ENCODE measurements at regions not wholly inside any gene's neighbourhood (a gene's known extent, or its start where the extent isn't known, plus 50 kb on each side); places are given as distances from the start of the nearest gene placed in this dataset.

- no peaks in the 10 kb centered on the region for H3K9me2 ChIP-seq (replicated peaks; ENCODE audit: insufficient read depth)
- H3K27me3 ChIP-seq: no peaks in the 10 kb centered on the region
- H3K4me2 ChIP-seq: no peak overlapping the region
- H3K4me3 ChIP-seq: no peak overlapping the region
- no peak for DNase-seq (ENCODE audit: low spot score)
- no peak overlapping the region for H3K27ac ChIP-seq
- no peaks in the 10 kb centered on the region for H3K4me1 ChIP-seq (ENCODE audit: insufficient read depth)
- H3K9me3 ChIP-seq (ENCODE audit: low read depth): no peaks in the 10 kb centered on the region
- H3K79me2 ChIP-seq: no peaks in the 10 kb centered on the region
- no peak overlapping the region for H2AFZ ChIP-seq
- 96% methylated on average over 1 of the region's 1 CpG for WGBS (ENCODE audit: low lambda C conversion rate, missing lambda C conversion rate)
- TF ChIP-seq EZH2phosphoT487 (IDR thresholded peaks at IDR 0.05; ENCODE audit: low read depth, severe bottlenecking, unreplicated experiment) (no peak), EZH2 (IDR thresholded peaks at IDR 0.05; ENCODE audit: borderline replicate concordance) (no peak)
- TF ChIP-seq, protein P1, sequence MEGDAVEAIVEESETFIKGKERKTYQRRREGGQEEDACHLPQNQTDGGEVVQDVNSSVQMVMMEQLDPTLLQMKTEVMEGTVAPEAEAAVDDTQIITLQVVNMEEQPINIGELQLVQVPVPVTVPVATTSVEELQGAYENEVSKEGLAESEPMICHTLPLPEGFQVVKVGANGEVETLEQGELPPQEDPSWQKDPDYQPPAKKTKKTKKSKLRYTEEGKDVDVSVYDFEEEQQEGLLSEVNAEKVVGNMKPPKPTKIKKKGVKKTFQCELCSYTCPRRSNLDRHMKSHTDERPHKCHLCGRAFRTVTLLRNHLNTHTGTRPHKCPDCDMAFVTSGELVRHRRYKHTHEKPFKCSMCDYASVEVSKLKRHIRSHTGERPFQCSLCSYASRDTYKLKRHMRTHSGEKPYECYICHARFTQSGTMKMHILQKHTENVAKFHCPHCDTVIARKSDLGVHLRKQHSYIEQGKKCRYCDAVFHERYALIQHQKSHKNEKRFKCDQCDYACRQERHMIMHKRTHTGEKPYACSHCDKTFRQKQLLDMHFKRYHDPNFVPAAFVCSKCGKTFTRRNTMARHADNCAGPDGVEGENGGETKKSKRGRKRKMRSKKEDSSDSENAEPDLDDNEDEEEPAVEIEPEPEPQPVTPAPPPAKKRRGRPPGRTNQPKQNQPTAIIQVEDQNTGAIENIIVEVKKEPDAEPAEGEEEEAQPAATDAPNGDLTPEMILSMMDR (IDR thresholded peaks at IDR 0.05; ENCODE audit: poor library complexity): no peak
- H4K20me1 ChIP-seq (ENCODE audit: insufficient read depth, poor library complexity, severe bottlenecking): no peaks in the 10 kb centered on the region
- no peaks in the 10 kb centered on the region for H3K36me3 ChIP-seq (replicated peaks; ENCODE audit: insufficient read depth, low read depth)
Measured at GRCh38 chr12:30100741-30101140, 317.0 kb upstream of the TMTC1 start.

DNA sequence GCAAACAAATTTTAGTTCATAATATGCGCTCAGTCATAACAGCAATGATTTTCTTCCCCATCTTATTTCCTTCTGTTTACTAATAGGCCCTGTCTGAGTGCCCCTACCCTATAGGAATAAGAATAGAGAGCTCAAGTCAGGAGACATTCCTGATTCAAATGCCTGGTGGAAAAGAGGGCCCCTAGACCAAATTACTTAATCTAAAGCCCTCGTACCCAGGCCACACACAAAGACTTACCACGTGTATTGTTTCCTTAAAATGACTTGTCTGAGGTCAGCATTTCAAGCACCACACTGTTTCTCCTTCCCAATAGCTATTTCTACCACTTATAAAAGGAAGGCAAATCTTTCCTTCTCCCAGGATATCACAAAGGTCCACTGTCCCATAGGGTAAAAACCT, 314.9 kb upstream of the TMTC1 start:
- H2AFZ ChIP-seq: no peak overlapping the region
- H3K4me1 ChIP-seq (ENCODE audit: insufficient read depth): no peaks in the 10 kb centered on the region
- DNase-seq (ENCODE audit: low spot score): no peak
- H3K27me3 ChIP-seq: no peaks in the 10 kb centered on the region
- no peak overlapping the region for H3K4me2 ChIP-seq
- H3K4me3 ChIP-seq: no peak overlapping the region
- TF ChIP-seq EZH2phosphoT487 (IDR thresholded peaks at IDR 0.05; ENCODE audit: low read depth, severe bottlenecking, unreplicated experiment) (no peak), EZH2 (IDR thresholded peaks at IDR 0.05; ENCODE audit: borderline replicate concordance) (no peak)
- TF ChIP-seq, protein P1 (IDR thresholded peaks at IDR 0.05; ENCODE audit: poor library complexity): no peak
- H3K27ac ChIP-seq: peak overlapping the region; percentile 45
- H3K36me3 ChIP-seq (replicated peaks; ENCODE audit: insufficient read depth, low read depth): no peaks in the 10 kb centered on the region
- no peaks in the 10 kb centered on the region for H3K9me2 ChIP-seq (replicated peaks; ENCODE audit: insufficient read depth)
- H3K79me2 ChIP-seq: no peaks in the 10 kb centered on the region
- WGBS (ENCODE audit: low lambda C conversion rate, missing lambda C conversion rate): 51% methylated on average over 3 of the region's 3 CpGs
- no peaks in the 10 kb centered on the region for H4K20me1 ChIP-seq (ENCODE audit: insufficient read depth, poor library complexity, severe bottlenecking)
- H3K9me3 ChIP-seq (ENCODE audit: low read depth): no peaks in the 10 kb centered on the region

GRCh38 chr12:30095511-30095910, 311.8 kb upstream of the TMTC1 start:
- Histone ChIP-seq H3K4me1 (ENCODE audit: insufficient read depth) (no peaks in the 10 kb centered on the region), H3K36me3 (replicated peaks; ENCODE audit: insufficient read depth, low read depth) (no peaks in the 10 kb centered on the region), H3K4me2 (no peak overlapping the region), H2AFZ (no peak overlapping the region), H4K20me1 (ENCODE audit: insufficient read depth, poor library complexity, severe bottlenecking) (no peaks in the 10 kb centered on the region), H3K9me3 (ENCODE audit: low read depth) (no peaks in the 10 kb centered on the region), H3K9me2 (replicated peaks; ENCODE audit: insufficient read depth) (no peaks in the 10 kb centered on the region), H3K79me2 (no peaks in the 10 kb centered on the region), H3K27me3 (no peaks in the 10 kb centered on the region), H3K4me3 (no peak overlapping the region), H3K27ac (no peak overlapping the region)
- TF ChIP-seq, protein P1 (IDR thresholded peaks at IDR 0.05; ENCODE audit: poor library complexity): no peak
- TF ChIP-seq EZH2 (IDR thresholded peaks at IDR 0.05; ENCODE audit: borderline replicate concordance): no peak
- no peak for TF ChIP-seq EZH2phosphoT487 (IDR thresholded peaks at IDR 0.05; ENCODE audit: low read depth, severe bottlenecking, unreplicated experiment)
- no peak for DNase-seq (ENCODE audit: low spot score)
- 83% methylated on average over 6 of the region's 6 CpGs for WGBS (ENCODE audit: low lambda C conversion rate, missing lambda C conversion rate)
